ENCODE measurements at regions not wholly inside any gene's neighbourhood (a gene's known extent, or its start where the extent isn't known, plus 50 kb on each side); places are given as distances from the start of the nearest gene placed in this dataset.

GRCh38 chr5:167804512-167805220 is 486.8 kb upstream of the WWC1 start:
- Histone ChIP-seq H3K9me3 (ENCODE audit: control insufficient read depth in 3 of 3, low read length in 3 of 3) (no peaks in the 10 kb centered on the region), H3K4me1 (ENCODE audit: control insufficient read depth in 3 of 3, insufficient read depth in 3 of 3, low read length in 3 of 3) (no peaks in the 10 kb centered on the region)

GRCh38 chr5:167810573-167810972 is 480.9 kb upstream of the WWC1 start:
- Histone ChIP-seq H3K27ac (ENCODE audit: low read depth, low read length) (no peak overlapping the region), H3K36me3 (ENCODE audit: control insufficient read depth in 3 of 3, insufficient read depth in 3 of 3, low read length in 3 of 3) (no peaks in the 10 kb centered on the region), H3K9ac (ENCODE audit: low read depth in 1 of 3, low read length in 3 of 3) (no peak overlapping the region), H3K4me1 (ENCODE audit: control insufficient read depth in 3 of 3, insufficient read depth in 3 of 3, low read length in 3 of 3) (no peaks in the 10 kb centered on the region), H3K4me3 (ENCODE audit: low read length in 3 of 3) (no peak overlapping the region), H3K9me3 (ENCODE audit: control insufficient read depth in 3 of 3, low read length in 3 of 3) (no peaks in the 10 kb centered on the region), H3K27me3 (ENCODE audit: control insufficient read depth in 3 of 3, insufficient read depth in 3 of 3, low read length in 3 of 3) (no peaks in the 10 kb centered on the region)

More at GRCh38 chr5:167804512-167805220, 486.8 kb upstream of the WWC1 start:
- Histone ChIP-seq H3K27me3 (ENCODE audit: control insufficient read depth in 3 of 3, insufficient read depth in 3 of 3, low read length in 3 of 3) (no peaks in the 10 kb centered on the region), H3K9ac (ENCODE audit: low read depth in 1 of 3, low read length in 3 of 3) (no peak overlapping the region), H3K27ac (ENCODE audit: low read depth, low read length) (no peak overlapping the region), H3K36me3 (ENCODE audit: control insufficient read depth in 3 of 3, insufficient read depth in 3 of 3, low read length in 3 of 3) (no peaks in the 10 kb centered on the region), H3K4me3 (ENCODE audit: low read length in 3 of 3) (no peak overlapping the region)

GRCh38 chr5:167812871-167813270 is 478.6 kb upstream of the WWC1 start:
- Histone ChIP-seq H3K36me3 (ENCODE audit: control insufficient read depth in 3 of 3, insufficient read depth in 3 of 3, low read length in 3 of 3) (no peaks in the 10 kb centered on the region), H3K9ac (ENCODE audit: low read depth in 1 of 3, low read length in 3 of 3) (no peak overlapping the region), H3K27ac (ENCODE audit: low read depth, low read length) (no peak overlapping the region), H3K4me1 (ENCODE audit: control insufficient read depth in 3 of 3, insufficient read depth in 3 of 3, low read length in 3 of 3) (no peaks in the 10 kb centered on the region), H3K9me3 (ENCODE audit: control insufficient read depth in 3 of 3, low read length in 3 of 3) (no peaks in the 10 kb centered on the region), H3K27me3 (ENCODE audit: control insufficient read depth in 3 of 3, insufficient read depth in 3 of 3, low read length in 3 of 3) (no peaks in the 10 kb centered on the region), H3K4me3 (ENCODE audit: low read length in 3 of 3) (no peak overlapping the region)

GRCh38 chr5:167813389-167813788 is 478.1 kb upstream of the WWC1 start:
- no peaks in the 10 kb centered on the region for H3K9me3 ChIP-seq (ENCODE audit: control insufficient read depth in 3 of 3, low read length in 3 of 3)

GRCh38 chr5:167814040-167814439 is 477.4 kb upstream of the WWC1 start:
- Histone ChIP-seq H3K9ac (ENCODE audit: low read depth in 1 of 3, low read length in 3 of 3) (no peak overlapping the region), H3K9me3 (ENCODE audit: control insufficient read depth in 3 of 3, low read length in 3 of 3) (no peaks in the 10 kb centered on the region), H3K4me3 (ENCODE audit: low read length in 3 of 3) (no peak overlapping the region), H3K27ac (ENCODE audit: low read depth, low read length) (no peak overlapping the region), H3K36me3 (ENCODE audit: control insufficient read depth in 3 of 3, insufficient read depth in 3 of 3, low read length in 3 of 3) (no peaks in the 10 kb centered on the region), H3K27me3 (ENCODE audit: control insufficient read depth in 3 of 3, insufficient read depth in 3 of 3, low read length in 3 of 3) (no peaks in the 10 kb centered on the region), H3K4me1 (ENCODE audit: control insufficient read depth in 3 of 3, insufficient read depth in 3 of 3, low read length in 3 of 3) (no peaks in the 10 kb centered on the region)

More at GRCh38 chr5:167813389-167813788, 478.1 kb upstream of the WWC1 start:
- Histone ChIP-seq H3K27me3 (ENCODE audit: control insufficient read depth in 3 of 3, insufficient read depth in 3 of 3, low read length in 3 of 3) (no peaks in the 10 kb centered on the region), H3K4me1 (ENCODE audit: control insufficient read depth in 3 of 3, insufficient read depth in 3 of 3, low read length in 3 of 3) (no peaks in the 10 kb centered on the region), H3K4me3 (ENCODE audit: low read length in 3 of 3) (no peak overlapping the region), H3K27ac (ENCODE audit: low read depth, low read length) (no peak overlapping the region), H3K9ac (ENCODE audit: low read depth in 1 of 3, low read length in 3 of 3) (no peak overlapping the region), H3K36me3 (ENCODE audit: control insufficient read depth in 3 of 3, insufficient read depth in 3 of 3, low read length in 3 of 3) (no peaks in the 10 kb centered on the region)

GRCh38 chr5:167814828-167815227 is 476.6 kb upstream of the WWC1 start:
- H3K27me3 ChIP-seq (ENCODE audit: control insufficient read depth in 3 of 3, insufficient read depth in 3 of 3, low read length in 3 of 3) = no peaks in the 10 kb centered on the region
- H3K36me3 ChIP-seq (ENCODE audit: control insufficient read depth in 3 of 3, insufficient read depth in 3 of 3, low read length in 3 of 3) = no peaks in the 10 kb centered on the region
- H3K9ac ChIP-seq (ENCODE audit: low read depth in 1 of 3, low read length in 3 of 3) = no peak overlapping the region
- no peaks in the 10 kb centered on the region for H3K9me3 ChIP-seq (ENCODE audit: control insufficient read depth in 3 of 3, low read length in 3 of 3)
- H3K4me1 ChIP-seq (ENCODE audit: control insufficient read depth in 3 of 3, insufficient read depth in 3 of 3, low read length in 3 of 3) = no peaks in the 10 kb centered on the region
- no peak overlapping the region for H3K4me3 ChIP-seq (ENCODE audit: low read length in 3 of 3)
- H3K27ac ChIP-seq (ENCODE audit: low read depth, low read length) = no peak overlapping the region

- Histone ChIP-seq H3K9ac (ENCODE audit: low read depth in 1 of 3, low read length in 3 of 3) (no peak overlapping the region), H3K27ac (ENCODE audit: low read depth, low read length) (no peak overlapping the region), H3K4me1 (ENCODE audit: control insufficient read depth in 3 of 3, insufficient read depth in 3 of 3, low read length in 3 of 3) (no peaks in the 10 kb centered on the region), H3K9me3 (ENCODE audit: control insufficient read depth in 3 of 3, low read length in 3 of 3) (no peaks in the 10 kb centered on the region), H3K36me3 (ENCODE audit: control insufficient read depth in 3 of 3, insufficient read depth in 3 of 3, low read length in 3 of 3) (no peaks in the 10 kb centered on the region), H3K4me3 (ENCODE audit: low read length in 3 of 3) (no peak overlapping the region), H3K27me3 (ENCODE audit: control insufficient read depth in 3 of 3, insufficient read depth in 3 of 3, low read length in 3 of 3) (no peaks in the 10 kb centered on the region)
Measured at GRCh38 chr5:167816354-167816753, 475.1 kb upstream of the WWC1 start.

GRCh38 chr5:167816864-167817263 is 474.6 kb upstream of the WWC1 start:
- H3K4me1 ChIP-seq (ENCODE audit: control insufficient read depth in 3 of 3, insufficient read depth in 3 of 3, low read length in 3 of 3) = no peaks in the 10 kb centered on the region
- no peaks in the 10 kb centered on the region for H3K9me3 ChIP-seq (ENCODE audit: control insufficient read depth in 3 of 3, low read length in 3 of 3)
- no peaks in the 10 kb centered on the region for H3K27me3 ChIP-seq (ENCODE audit: control insufficient read depth in 3 of 3, insufficient read depth in 3 of 3, low read length in 3 of 3)
- no peak overlapping the region for H3K27ac ChIP-seq (ENCODE audit: low read depth, low read length)
- H3K4me3 ChIP-seq (ENCODE audit: low read length in 3 of 3) = no peak overlapping the region
- no peaks in the 10 kb centered on the region for H3K36me3 ChIP-seq (ENCODE audit: control insufficient read depth in 3 of 3, insufficient read depth in 3 of 3, low read length in 3 of 3)
- H3K9ac ChIP-seq (ENCODE audit: low read depth in 1 of 3, low read length in 3 of 3) = no peak overlapping the region

GRCh38 chr5:167819406-167819805 is 472.0 kb upstream of the WWC1 start:
- no peaks in the 10 kb centered on the region for H3K4me1 ChIP-seq (ENCODE audit: control insufficient read depth in 3 of 3, insufficient read depth in 3 of 3, low read length in 3 of 3)
- H3K9me3 ChIP-seq (ENCODE audit: control insufficient read depth in 3 of 3, low read length in 3 of 3) = no peaks in the 10 kb centered on the region
- H3K4me3 ChIP-seq (ENCODE audit: low read length in 3 of 3) = no peak overlapping the region
- no peaks in the 10 kb centered on the region for H3K27me3 ChIP-seq (ENCODE audit: control insufficient read depth in 3 of 3, insufficient read depth in 3 of 3, low read length in 3 of 3)
- no peaks in the 10 kb centered on the region for H3K36me3 ChIP-seq (ENCODE audit: control insufficient read depth in 3 of 3, insufficient read depth in 3 of 3, low read length in 3 of 3)
- no peak overlapping the region for H3K9ac ChIP-seq (ENCODE audit: low read depth in 1 of 3, low read length in 3 of 3)
- H3K27ac ChIP-seq (ENCODE audit: low read depth, low read length) = no peak overlapping the region

- H3K9me3 ChIP-seq (ENCODE audit: control insufficient read depth in 3 of 3, low read length in 3 of 3) = no peaks in the 10 kb centered on the region
- no peak overlapping the region for H3K27ac ChIP-seq (ENCODE audit: low read depth, low read length)
- no peak overlapping the region for H3K9ac ChIP-seq (ENCODE audit: low read depth in 1 of 3, low read length in 3 of 3)
- no peaks in the 10 kb centered on the region for H3K27me3 ChIP-seq (ENCODE audit: control insufficient read depth in 3 of 3, insufficient read depth in 3 of 3, low read length in 3 of 3)
- H3K36me3 ChIP-seq (ENCODE audit: control insufficient read depth in 3 of 3, insufficient read depth in 3 of 3, low read length in 3 of 3) = no peaks in the 10 kb centered on the region
- no peaks in the 10 kb centered on the region for H3K4me1 ChIP-seq (ENCODE audit: control insufficient read depth in 3 of 3, insufficient read depth in 3 of 3, low read length in 3 of 3)
- H3K4me3 ChIP-seq (ENCODE audit: low read length in 3 of 3) = no peak overlapping the region
Measured at GRCh38 chr5:167820101-167820990, 471.1 kb upstream of the WWC1 start.

Measured in skeletal muscle tissue (tissue), 3 donors.